HAP-1 (cell line): ENCODE measurements at regions not wholly inside any gene's neighbourhood (a gene's known extent, or its start where the extent isn't known, plus 50 kb on each side); places are given as distances from the start of the nearest gene placed in this dataset.
"Not testable (repeated sequence)": the region's sequence is repeated elsewhere in the genome, so short reads cannot be mapped to it uniquely, and the experiment has no call there.

ENCODE experiments used
- DNase-seq, 2 experiments: peaks; one replicate each; pipeline ENCODE4 v3.0.0-alpha.2; 2016 to 2020; ENCODE audit warnings: low spot score in 2 of 2
- H3K27me3 ChIP-seq: fragments of 250-450 bp; sonication (Bioruptor Pico); 2 replicates; pipeline ENCODE4 v1.5.1; 2020; ENCODE audit warnings: low read depth, mild to moderate bottlenecking, moderate library complexity
- H3K36me3 ChIP-seq: fragments of 250-450 bp; sonication (Bioruptor Pico); replicated peaks from 2 replicates; pipeline ENCODE4 v1.5.1; 2020; ENCODE audit warnings: mild to moderate bottlenecking
- H3K4me1 ChIP-seq: fragments of 250-450 bp; sonication (Bioruptor Pico); 2 replicates; pipeline ENCODE4 v1.5.1; 2020; ENCODE audit warnings: mild to moderate bottlenecking
- H3K4me3 ChIP-seq: fragments of 250-450 bp; sonication (Bioruptor Pico); 2 replicates; pipeline ENCODE4 v1.5.1; 2020; ENCODE audit warnings: mild to moderate bottlenecking, moderate library complexity
- H3K9me3 ChIP-seq: fragments of 250-450 bp; sonication (Bioruptor Pico); 2 replicates; pipeline ENCODE4 v1.5.1; 2020; ENCODE audit warnings: mild to moderate bottlenecking, moderate library complexity
- in situ Hi-C: fragments of 300-500 bp; cut with MboI; formaldehyde crosslinking; loops from 3 replicates; pipeline ENCODE4 v1.14.3; 2020; ENCODE audit warnings: low sequenced_read_pairs, inconsistent platforms, mixed read lengths

GRCh38 chr13:59281453-59281852 is 882.3 kb downstream of the DIAPH3 start:
- Histone ChIP-seq H3K4me3 (no peak overlapping the region), H3K36me3 (no peaks in the 10 kb centered on the region), H3K9me3 (no peaks in the 10 kb centered on the region), H3K4me1 (no peaks in the 10 kb centered on the region), H3K27me3 (no peaks in the 10 kb centered on the region; the same call in 1 of the 2 replicates)
- DNase-seq: no peak
- in situ Hi-C loops: no loop called here

- H3K36me3 ChIP-seq, H3K4me1 ChIP-seq, H3K9me3 ChIP-seq, in situ Hi-C loops, H3K27me3 ChIP-seq, H3K4me3 ChIP-seq, DNase-seq: not testable (repeated sequence)
Measured at GRCh38 chr13:59292240-59292639, 871.5 kb downstream of the DIAPH3 start.

- H3K9me3 ChIP-seq: no peaks in the 10 kb centered on the region
- no peaks in the 10 kb centered on the region for H3K4me1 ChIP-seq
- no peaks in the 10 kb centered on the region for H3K27me3 ChIP-seq
- in situ Hi-C loops: no loop called here
- no peak for DNase-seq
- H3K4me3 ChIP-seq: no peak overlapping the region
- H3K36me3 ChIP-seq: no peaks in the 10 kb centered on the region
Measured at GRCh38 chr13:59299584-59299983, 864.1 kb downstream of the DIAPH3 start.

- H3K27me3 ChIP-seq: no peaks in the 10 kb centered on the region
- H3K36me3 ChIP-seq: no peaks in the 10 kb centered on the region
- no peak overlapping the region for H3K4me3 ChIP-seq
- H3K4me1 ChIP-seq: no peaks in the 10 kb centered on the region
- DNase-seq: no peak
- H3K9me3 ChIP-seq: no peaks in the 10 kb centered on the region
- in situ Hi-C loops: no loop called here
Measured at GRCh38 chr13:59300355-59301173, 863.2 kb downstream of the DIAPH3 start.

- in situ Hi-C loops: no loop called here
- no peaks in the 10 kb centered on the region for H3K36me3 ChIP-seq
- no peaks in the 10 kb centered on the region for H3K9me3 ChIP-seq
- H3K27me3 ChIP-seq: no peaks in the 10 kb centered on the region
- no peaks in the 10 kb centered on the region for H3K4me1 ChIP-seq
- no peak for DNase-seq
- H3K4me3 ChIP-seq: no peak overlapping the region
Measured at GRCh38 chr13:59301174-59301567, 862.6 kb downstream of the DIAPH3 start.

GRCh38 chr13:59303433-59303832 is 860.3 kb downstream of the DIAPH3 start:
- DNase-seq: no peak
- H3K4me3 ChIP-seq: no peak overlapping the region
- no peaks in the 10 kb centered on the region for H3K27me3 ChIP-seq
- H3K9me3 ChIP-seq: no peaks in the 10 kb centered on the region; the same call in 1 of the 2 replicates
- no peaks in the 10 kb centered on the region for H3K36me3 ChIP-seq
- H3K4me1 ChIP-seq: no peaks in the 10 kb centered on the region
- in situ Hi-C loops: no loop called here

- no peak for DNase-seq
- Histone ChIP-seq H3K36me3 (no peaks in the 10 kb centered on the region), H3K4me3 (no peak overlapping the region), H3K27me3 (no peaks in the 10 kb centered on the region), H3K9me3 (no peaks in the 10 kb centered on the region; the same call in 1 of the 2 replicates), H3K4me1 (no peaks in the 10 kb centered on the region)
- in situ Hi-C loops: no loop called here
Measured at GRCh38 chr13:59304596-59304995, 859.1 kb downstream of the DIAPH3 start.

GRCh38 chr13:59305896-59306295 is 857.8 kb downstream of the DIAPH3 start:
- no peaks in the 10 kb centered on the region; the same call in 1 of the 2 replicates for H3K9me3 ChIP-seq
- H3K4me1 ChIP-seq: no peaks in the 10 kb centered on the region
- in situ Hi-C loops: no loop called here
- H3K27me3 ChIP-seq: no peaks in the 10 kb centered on the region
- H3K4me3 ChIP-seq: no peak overlapping the region
- DNase-seq: no peak
- H3K36me3 ChIP-seq: no peaks in the 10 kb centered on the region

GRCh38 chr13:59312776-59313175 is 851.0 kb downstream of the DIAPH3 start:
- no peak overlapping the region for H3K4me3 ChIP-seq
- no peak for DNase-seq
- no peaks in the 10 kb centered on the region for H3K27me3 ChIP-seq
- in situ Hi-C loops: no loop called here
- no peaks in the 10 kb centered on the region for H3K4me1 ChIP-seq
- H3K9me3 ChIP-seq: no peaks in the 10 kb centered on the region; the same call in 1 of the 2 replicates
- H3K36me3 ChIP-seq: no peaks in the 10 kb centered on the region

GRCh38 chr13:59318320-59318930 is 845.3 kb downstream of the DIAPH3 start:
- H3K27me3 ChIP-seq: no peaks in the 10 kb centered on the region
- H3K36me3 ChIP-seq: no peaks in the 10 kb centered on the region
- DNase-seq: peak; percentile 78 to 92
- H3K4me1 ChIP-seq: no peaks in the 10 kb centered on the region
- H3K9me3 ChIP-seq: no peaks in the 10 kb centered on the region
- no peak overlapping the region for H3K4me3 ChIP-seq
- in situ Hi-C loops: no loop called here

GRCh38 chr13:59319276-59319675 is 844.5 kb downstream of the DIAPH3 start:
- Histone ChIP-seq H3K4me3 (no peak overlapping the region), H3K27me3 (no peaks in the 10 kb centered on the region), H3K4me1 (no peaks in the 10 kb centered on the region), H3K36me3 (no peaks in the 10 kb centered on the region), H3K9me3 (no peaks in the 10 kb centered on the region)
- DNase-seq: no peak
- in situ Hi-C loops: no loop called here

- no peaks in the 10 kb centered on the region for H3K36me3 ChIP-seq
- in situ Hi-C loops: no loop called here
- DNase-seq: no peak
- no peak overlapping the region for H3K4me3 ChIP-seq
- H3K9me3 ChIP-seq: no peaks in the 10 kb centered on the region
- no peaks in the 10 kb centered on the region for H3K27me3 ChIP-seq
- no peaks in the 10 kb centered on the region for H3K4me1 ChIP-seq
Measured at GRCh38 chr13:59320021-59320420, 843.7 kb downstream of the DIAPH3 start.

GRCh38 chr13:59324401-59324800 is 839.3 kb downstream of the DIAPH3 start:
- DNase-seq, H3K9me3 ChIP-seq, H3K4me1 ChIP-seq, in situ Hi-C loops, H3K27me3 ChIP-seq, H3K36me3 ChIP-seq, H3K4me3 ChIP-seq: not testable (repeated sequence)

GRCh38 chr13:59326717-59327116 is 837.0 kb downstream of the DIAPH3 start:
- H3K4me3 ChIP-seq: no peak overlapping the region
- DNase-seq: no peak
- in situ Hi-C loops: no loop called here
- no peaks in the 10 kb centered on the region for H3K4me1 ChIP-seq
- H3K36me3 ChIP-seq: no peaks in the 10 kb centered on the region
- H3K9me3 ChIP-seq: no peaks in the 10 kb centered on the region
- no peaks in the 10 kb centered on the region for H3K27me3 ChIP-seq
